Erythroblast (primary cell): ENCODE measurements at regions not wholly inside any gene's neighbourhood (a gene's known extent, or its start where the extent isn't known, plus 50 kb on each side); places are given as distances from the start of the nearest gene placed in this dataset.
"Not testable (repeated sequence)": the region's sequence is repeated elsewhere in the genome, so short reads cannot be mapped to it uniquely, and the experiment has no call there.

Source experiments
- GATA1 ChIP-seq: IDR thresholded peaks from 2 replicates; pipeline ENCODE4 v1.6.1; 2011; ENCODE audit warnings: low read depth, mild to moderate bottlenecking, control low read depth, low read length, moderate library complexity
- POLR2A ChIP-seq: IDR thresholded peaks from 2 replicates; pipeline ENCODE4 v1.6.1; 2011; ENCODE audit warnings: mild to moderate bottlenecking, low read length

DNA sequence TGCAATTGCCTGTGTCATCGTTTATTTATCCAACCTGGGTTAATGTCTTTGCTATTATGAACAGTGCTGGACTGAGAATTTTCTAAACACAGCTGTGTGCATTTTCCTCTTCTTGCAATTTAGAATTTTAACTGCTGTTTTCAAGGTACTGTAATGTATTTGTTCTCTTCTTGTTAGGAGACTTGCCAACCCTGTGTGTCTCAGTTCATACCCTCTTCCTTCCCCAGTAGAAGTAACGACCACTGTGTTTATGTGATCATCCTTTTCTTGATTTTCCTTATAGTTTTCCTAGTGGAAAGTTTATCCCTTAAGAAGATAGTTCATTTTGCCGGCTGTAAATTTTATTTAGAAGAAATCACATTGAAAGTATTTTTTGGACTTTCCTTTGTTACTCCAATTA is 389.2 kb downstream of the TMEM121 start:
- TF ChIP-seq POLR2A, GATA1: not testable (repeated sequence)
